ENCODE measurements at regions not wholly inside any gene's neighbourhood (a gene's known extent, or its start where the extent isn't known, plus 50 kb on each side); places are given as distances from the start of the nearest gene placed in this dataset.

DNA sequence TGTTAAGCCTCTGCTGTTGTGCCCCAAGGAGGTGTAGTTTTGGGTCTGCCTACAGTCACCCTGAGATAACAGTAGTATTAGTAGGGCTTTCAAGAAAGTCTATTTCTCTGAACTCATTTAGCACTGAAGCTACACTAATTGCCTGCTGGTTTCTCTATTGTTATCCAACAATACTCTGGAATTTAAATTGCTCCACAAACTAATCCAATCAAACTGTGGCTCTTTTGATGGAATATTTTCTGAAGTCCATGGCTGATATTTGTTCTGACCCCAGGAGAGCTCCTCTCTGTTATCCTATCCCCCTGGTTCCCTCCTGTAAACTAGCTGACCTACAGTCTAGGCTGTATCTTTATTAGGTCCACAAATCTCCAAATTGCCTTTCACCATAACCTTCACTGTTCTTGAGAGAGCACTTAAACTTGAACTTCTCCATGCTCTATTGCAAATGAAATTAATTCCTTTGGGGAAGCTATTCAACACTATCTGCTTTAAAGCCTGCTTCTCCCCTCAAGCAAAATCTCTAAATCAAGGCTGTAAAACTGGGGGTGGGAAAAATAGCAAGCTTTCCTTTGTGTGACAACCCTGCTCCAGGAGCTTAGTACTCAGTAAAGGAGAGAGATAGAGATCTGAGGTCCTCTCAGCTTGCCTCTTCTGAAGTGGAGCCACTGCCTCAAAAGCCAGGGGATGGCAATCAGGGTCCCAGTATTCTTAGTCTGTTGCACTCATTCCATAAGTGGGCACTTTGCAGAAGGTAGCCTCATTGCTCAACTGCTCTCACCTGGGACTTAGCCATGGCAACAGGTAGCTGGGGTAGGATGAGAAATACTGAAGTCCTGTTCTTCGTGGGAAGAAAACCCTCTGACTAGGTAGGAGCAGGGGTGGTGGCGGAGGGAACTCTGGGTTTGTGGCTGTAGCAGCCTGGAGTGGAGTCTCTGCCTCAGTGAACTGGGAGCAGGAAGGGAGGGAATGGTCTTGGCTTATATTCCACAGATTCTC lies 110.9 kb downstream of the MACIR start:
- TF ChIP-seq, protein P1, sequence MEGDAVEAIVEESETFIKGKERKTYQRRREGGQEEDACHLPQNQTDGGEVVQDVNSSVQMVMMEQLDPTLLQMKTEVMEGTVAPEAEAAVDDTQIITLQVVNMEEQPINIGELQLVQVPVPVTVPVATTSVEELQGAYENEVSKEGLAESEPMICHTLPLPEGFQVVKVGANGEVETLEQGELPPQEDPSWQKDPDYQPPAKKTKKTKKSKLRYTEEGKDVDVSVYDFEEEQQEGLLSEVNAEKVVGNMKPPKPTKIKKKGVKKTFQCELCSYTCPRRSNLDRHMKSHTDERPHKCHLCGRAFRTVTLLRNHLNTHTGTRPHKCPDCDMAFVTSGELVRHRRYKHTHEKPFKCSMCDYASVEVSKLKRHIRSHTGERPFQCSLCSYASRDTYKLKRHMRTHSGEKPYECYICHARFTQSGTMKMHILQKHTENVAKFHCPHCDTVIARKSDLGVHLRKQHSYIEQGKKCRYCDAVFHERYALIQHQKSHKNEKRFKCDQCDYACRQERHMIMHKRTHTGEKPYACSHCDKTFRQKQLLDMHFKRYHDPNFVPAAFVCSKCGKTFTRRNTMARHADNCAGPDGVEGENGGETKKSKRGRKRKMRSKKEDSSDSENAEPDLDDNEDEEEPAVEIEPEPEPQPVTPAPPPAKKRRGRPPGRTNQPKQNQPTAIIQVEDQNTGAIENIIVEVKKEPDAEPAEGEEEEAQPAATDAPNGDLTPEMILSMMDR (IDR thresholded peaks at IDR 0.05), result no peak
- TF ChIP-seq POLR2A (IDR thresholded peaks at IDR 0.05), result no peak
